ENCODE measurements at regions not wholly inside any gene's neighbourhood (a gene's known extent, or its start where the extent isn't known, plus 50 kb on each side); places are given as distances from the start of the nearest gene placed in this dataset.

GRCh38 chr2:107334306-107334705 is 448.3 kb upstream of the ST6GAL2 start:
- H3K4me3 ChIP-seq, result no peak overlapping the region
- no peaks in the 10 kb centered on the region for H3K9me3 ChIP-seq (ENCODE audit: low read depth, low read length)
- H3K9ac ChIP-seq (ENCODE audit: insufficient read length), result no peak overlapping the region
- no peaks in the 10 kb centered on the region for H3K36me3 ChIP-seq (ENCODE audit: insufficient read depth, low read length)
- no peak overlapping the region for H3K27ac ChIP-seq
- DNase-seq (ENCODE audit: low read depth, low spot score), result no peak
- TF ChIP-seq FOXP2 (optimal IDR thresholded peaks at IDR 0.05; ENCODE audit: control extremely low read depth, extremely low read length, insufficient read depth), result no peak
- TF ChIP-seq EZH2 (IDR thresholded peaks at IDR 0.05), result no peak
- no peak for TF ChIP-seq POLR2AphosphoS5 (IDR thresholded peaks at IDR 0.05; ENCODE audit: borderline replicate concordance, low read depth, low read length)

DNA sequence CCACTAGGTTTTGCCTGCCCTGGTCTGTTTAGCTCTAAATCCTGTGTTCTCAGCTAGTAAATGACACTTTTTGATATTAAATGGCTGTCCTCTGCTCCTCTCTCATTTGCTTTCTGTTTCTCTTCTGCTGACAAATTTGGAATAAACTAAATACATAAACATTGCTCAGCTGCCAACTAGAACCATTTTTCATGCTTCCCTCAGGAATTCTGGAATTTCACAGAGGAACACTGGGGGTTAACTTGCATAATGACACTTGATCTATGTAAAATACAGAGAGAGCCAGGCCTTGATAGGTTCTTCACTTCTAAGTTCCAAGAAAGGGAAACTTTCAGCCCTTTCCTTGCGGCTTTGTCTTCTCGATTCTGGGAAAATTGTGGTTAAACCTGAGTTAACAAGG is 450.6 kb upstream of the ST6GAL2 start:
- Histone ChIP-seq H3K9ac (ENCODE audit: insufficient read length) (no peak overlapping the region), H3K36me3 (ENCODE audit: insufficient read depth, low read length) (no peaks in the 10 kb centered on the region), H3K4me3 (no peak overlapping the region), H3K9me3 (ENCODE audit: low read depth, low read length) (no peaks in the 10 kb centered on the region), H3K27ac (no peak overlapping the region)
- TF ChIP-seq POLR2AphosphoS5 (IDR thresholded peaks at IDR 0.05; ENCODE audit: borderline replicate concordance, low read depth, low read length), result no peak
- TF ChIP-seq EZH2 (IDR thresholded peaks at IDR 0.05), result no peak
- no peak for TF ChIP-seq FOXP2 (optimal IDR thresholded peaks at IDR 0.05; ENCODE audit: control extremely low read depth, extremely low read length, insufficient read depth)
- DNase-seq (ENCODE audit: low read depth, low spot score), result no peak

- Histone ChIP-seq H3K9ac (ENCODE audit: insufficient read length) (no peak overlapping the region), H3K36me3 (ENCODE audit: insufficient read depth, low read length) (no peaks in the 10 kb centered on the region), H3K4me3 (no peak overlapping the region), H3K9me3 (ENCODE audit: low read depth, low read length) (no peaks in the 10 kb centered on the region), H3K27ac (no peak overlapping the region)
- TF ChIP-seq EZH2 (IDR thresholded peaks at IDR 0.05) (no peak), FOXP2 (optimal IDR thresholded peaks at IDR 0.05; ENCODE audit: control extremely low read depth, extremely low read length, insufficient read depth) (no peak), POLR2AphosphoS5 (IDR thresholded peaks at IDR 0.05; ENCODE audit: borderline replicate concordance, low read depth, low read length) (no peak)
- DNase-seq (ENCODE audit: low read depth, low spot score), result no peak
These were observed 451.4 kb upstream of the ST6GAL2 start for GRCh38 chr2:107337209-107337898.

DNA sequence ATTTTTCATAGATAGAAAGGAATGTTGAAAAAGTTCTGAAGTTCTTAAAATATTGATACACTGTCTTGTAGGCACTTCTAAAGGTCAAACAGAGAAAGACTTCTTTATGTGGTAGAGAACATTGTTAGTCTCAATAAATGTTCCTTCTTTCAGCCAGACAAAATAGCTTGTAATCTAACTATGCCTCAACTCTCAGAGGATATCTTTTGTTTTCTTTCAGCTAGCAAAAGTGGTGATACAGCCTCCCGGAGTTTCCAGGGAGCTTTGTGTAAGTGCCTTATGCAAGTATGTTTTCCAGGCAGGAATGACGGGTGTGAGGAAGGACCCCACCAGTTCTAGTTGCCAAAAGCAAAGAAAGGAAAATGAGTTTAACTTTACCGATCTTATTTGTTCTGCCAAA is 452.1 kb upstream of the ST6GAL2 start:
- no peaks in the 10 kb centered on the region for H3K36me3 ChIP-seq (ENCODE audit: insufficient read depth, low read length)
- H3K9ac ChIP-seq (ENCODE audit: insufficient read length), result no peak overlapping the region
- no peak for DNase-seq (ENCODE audit: low read depth, low spot score)
- H3K4me3 ChIP-seq, result no peak overlapping the region
- no peaks in the 10 kb centered on the region for H3K9me3 ChIP-seq (ENCODE audit: low read depth, low read length)
- H3K27ac ChIP-seq, result no peak overlapping the region
- TF ChIP-seq EZH2 (IDR thresholded peaks at IDR 0.05) (no peak), POLR2AphosphoS5 (IDR thresholded peaks at IDR 0.05; ENCODE audit: borderline replicate concordance, low read depth, low read length) (no peak), FOXP2 (optimal IDR thresholded peaks at IDR 0.05; ENCODE audit: control extremely low read depth, extremely low read length, insufficient read depth) (no peak)

- H3K27ac ChIP-seq, result no peak overlapping the region
- no peak overlapping the region for H3K4me3 ChIP-seq
- no peaks in the 10 kb centered on the region for H3K36me3 ChIP-seq (ENCODE audit: insufficient read depth, low read length)
- H3K9me3 ChIP-seq (ENCODE audit: low read depth, low read length), result no peaks in the 10 kb centered on the region
- TF ChIP-seq FOXP2 (optimal IDR thresholded peaks at IDR 0.05; ENCODE audit: control extremely low read depth, extremely low read length, insufficient read depth) (no peak), EZH2 (IDR thresholded peaks at IDR 0.05) (no peak), POLR2AphosphoS5 (IDR thresholded peaks at IDR 0.05; ENCODE audit: borderline replicate concordance, low read depth, low read length) (no peak)
- no peak for DNase-seq (ENCODE audit: low read depth, low spot score)
- H3K9ac ChIP-seq (ENCODE audit: insufficient read length), result no peak overlapping the region
These were observed 452.6 kb upstream of the ST6GAL2 start for GRCh38 chr2:107338571-107338970.

DNA sequence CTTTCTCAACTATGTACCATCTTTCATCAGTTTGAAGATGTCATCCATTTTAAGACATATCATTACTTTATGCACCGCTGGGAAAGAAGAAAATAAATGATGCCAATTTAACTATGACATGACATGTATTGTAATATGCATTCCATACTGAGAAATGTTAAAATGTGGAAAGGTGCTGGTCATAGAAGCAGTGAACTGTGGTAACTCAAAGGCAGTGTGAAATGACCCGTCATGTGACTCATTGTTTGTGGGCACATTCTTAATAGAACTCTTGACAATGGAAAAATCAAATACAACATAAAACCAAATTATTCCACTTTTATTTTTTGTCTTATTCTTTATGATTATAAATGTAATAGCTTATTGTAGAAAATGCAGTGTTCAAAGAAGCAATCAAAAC is 455.0 kb upstream of the ST6GAL2 start:
- H3K27ac ChIP-seq, result no peak overlapping the region
- H3K9me3 ChIP-seq (ENCODE audit: low read depth, low read length), result no peaks in the 10 kb centered on the region
- H3K9ac ChIP-seq (ENCODE audit: insufficient read length), result no peak overlapping the region
- no peak overlapping the region for H3K4me3 ChIP-seq
- no peak for TF ChIP-seq FOXP2 (optimal IDR thresholded peaks at IDR 0.05; ENCODE audit: control extremely low read depth, extremely low read length, insufficient read depth)
- no peak for TF ChIP-seq EZH2 (IDR thresholded peaks at IDR 0.05)
- TF ChIP-seq POLR2AphosphoS5 (IDR thresholded peaks at IDR 0.05; ENCODE audit: borderline replicate concordance, low read depth, low read length), result no peak
- no peak for DNase-seq (ENCODE audit: low read depth, low spot score)
- no peaks in the 10 kb centered on the region for H3K36me3 ChIP-seq (ENCODE audit: insufficient read depth, low read length)

DNA sequence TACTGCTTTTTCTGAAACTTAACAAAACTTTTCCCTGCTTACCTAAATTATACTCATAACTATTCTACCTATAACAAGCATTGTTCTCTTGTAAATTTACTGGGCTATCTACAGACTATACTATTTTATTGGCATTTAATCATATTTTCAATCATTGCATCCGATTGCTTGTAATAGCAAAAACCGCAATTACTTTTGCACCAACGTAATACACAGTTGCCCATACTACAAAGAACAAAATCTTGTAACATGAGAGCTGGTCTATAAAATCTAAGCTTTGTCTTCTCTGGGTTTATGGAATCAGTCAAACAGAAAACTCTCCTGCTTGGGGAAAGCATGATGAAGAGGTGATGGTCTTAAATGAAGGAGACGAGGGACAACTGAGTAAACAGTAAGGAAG is 463.4 kb upstream of the ST6GAL2 start:
- no peak overlapping the region for H3K27ac ChIP-seq
- DNase-seq (ENCODE audit: low read depth, low spot score), result no peak
- TF ChIP-seq EZH2 (IDR thresholded peaks at IDR 0.05) (no peak), POLR2AphosphoS5 (IDR thresholded peaks at IDR 0.05; ENCODE audit: borderline replicate concordance, low read depth, low read length) (no peak), FOXP2 (optimal IDR thresholded peaks at IDR 0.05; ENCODE audit: control extremely low read depth, extremely low read length, insufficient read depth) (no peak)
- H3K9ac ChIP-seq (ENCODE audit: insufficient read length), result no peak overlapping the region
- no peaks in the 10 kb centered on the region for H3K9me3 ChIP-seq (ENCODE audit: low read depth, low read length)
- no peak overlapping the region for H3K4me3 ChIP-seq
- H3K36me3 ChIP-seq (ENCODE audit: insufficient read depth, low read length), result no peaks in the 10 kb centered on the region

DNA sequence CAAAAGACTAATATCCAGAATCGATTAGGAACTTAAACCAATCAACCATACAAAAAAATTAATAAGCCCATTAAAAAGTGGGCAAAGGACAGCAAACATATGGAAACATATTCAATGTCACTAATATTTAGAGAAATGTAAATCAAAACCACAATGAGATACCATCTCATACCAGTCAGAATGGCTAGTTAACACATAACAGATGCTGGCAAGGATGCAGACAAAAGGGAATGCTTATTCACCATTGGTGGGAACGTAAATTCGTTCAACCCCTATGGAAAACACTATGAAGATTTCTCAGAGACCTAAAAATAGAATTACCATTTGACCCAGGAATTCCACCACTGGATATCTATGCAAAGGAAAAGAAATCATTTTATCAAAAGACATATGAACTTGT is 468.2 kb upstream of the ST6GAL2 start:
- DNase-seq (ENCODE audit: low read depth, low spot score), result no peak
- TF ChIP-seq EZH2 (IDR thresholded peaks at IDR 0.05) (no peak), FOXP2 (optimal IDR thresholded peaks at IDR 0.05; ENCODE audit: control extremely low read depth, extremely low read length, insufficient read depth) (no peak), POLR2AphosphoS5 (IDR thresholded peaks at IDR 0.05; ENCODE audit: borderline replicate concordance, low read depth, low read length) (no peak)

DNA sequence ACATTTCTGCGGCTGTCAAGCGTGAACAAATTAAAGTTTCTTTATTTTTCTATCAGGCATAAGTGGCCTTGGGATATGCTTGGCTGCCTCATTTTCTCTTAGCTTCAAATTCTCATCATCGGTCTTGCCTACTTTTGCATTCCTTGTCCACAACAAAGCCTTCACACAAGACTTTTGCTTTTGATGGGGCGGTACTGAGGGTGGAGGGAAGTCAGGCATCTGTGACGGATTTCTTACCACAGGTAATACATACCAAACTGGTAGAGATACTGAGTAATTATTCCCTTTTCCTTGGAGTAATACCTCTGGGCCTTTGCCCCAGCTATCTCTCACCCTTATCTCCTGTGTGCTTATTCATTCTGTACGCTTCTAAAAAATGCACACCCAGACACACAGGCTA is 468.3 kb upstream of the RGPD4 start:
- no peak overlapping the region for H3K4me3 ChIP-seq
- no peak overlapping the region for H3K27ac ChIP-seq

More for the DNA sequence above, 468.2 kb upstream of the ST6GAL2 start:
- Histone ChIP-seq H3K4me3 (no peak overlapping the region), H3K9ac (ENCODE audit: insufficient read length) (no peak overlapping the region), H3K36me3 (ENCODE audit: insufficient read depth, low read length) (no peaks in the 10 kb centered on the region), H3K27ac (no peak overlapping the region), H3K9me3 (ENCODE audit: low read depth, low read length) (no peaks in the 10 kb centered on the region)

More for the DNA sequence above, 468.3 kb upstream of the RGPD4 start:
- no peak for TF ChIP-seq POLR2AphosphoS5 (IDR thresholded peaks at IDR 0.05; ENCODE audit: borderline replicate concordance, low read depth, low read length)
- no peak for TF ChIP-seq FOXP2 (optimal IDR thresholded peaks at IDR 0.05; ENCODE audit: control extremely low read depth, extremely low read length, insufficient read depth)
- no peak for TF ChIP-seq EZH2 (IDR thresholded peaks at IDR 0.05)
- Histone ChIP-seq H3K9ac (ENCODE audit: insufficient read length) (no peak overlapping the region), H3K36me3 (ENCODE audit: insufficient read depth, low read length) (no peaks in the 10 kb centered on the region), H3K9me3 (ENCODE audit: low read depth, low read length) (no peaks in the 10 kb centered on the region)
- DNase-seq (ENCODE audit: low read depth, low spot score), result no peak
